ENCODE measurements at regions not wholly inside any gene's neighbourhood (a gene's known extent, or its start where the extent isn't known, plus 50 kb on each side); places are given as distances from the start of the nearest gene placed in this dataset.
"Not testable (repeated sequence)": the region's sequence is repeated elsewhere in the genome, so short reads cannot be mapped to it uniquely, and the experiment has no call there.

GRCh38 chr16:16674820-16675219, 295.9 kb downstream of the NPIPA7 start:
- not testable (repeated sequence) for DNase-seq (ENCODE audit: low read depth); H3K4me3 ChIP-seq (ENCODE audit: low read depth, low read length)

GRCh38 chr16:16721849-16722248, 342.9 kb downstream of the NPIPA7 start:
- not testable (repeated sequence) for H3K4me3 ChIP-seq (ENCODE audit: low read depth, low read length); DNase-seq (ENCODE audit: low read depth)

GRCh38 chr16:16722666-16723065, 343.7 kb downstream of the NPIPA7 start:
- not testable (repeated sequence) for H3K4me3 ChIP-seq (ENCODE audit: low read depth, low read length); DNase-seq (ENCODE audit: low read depth)

DNA sequence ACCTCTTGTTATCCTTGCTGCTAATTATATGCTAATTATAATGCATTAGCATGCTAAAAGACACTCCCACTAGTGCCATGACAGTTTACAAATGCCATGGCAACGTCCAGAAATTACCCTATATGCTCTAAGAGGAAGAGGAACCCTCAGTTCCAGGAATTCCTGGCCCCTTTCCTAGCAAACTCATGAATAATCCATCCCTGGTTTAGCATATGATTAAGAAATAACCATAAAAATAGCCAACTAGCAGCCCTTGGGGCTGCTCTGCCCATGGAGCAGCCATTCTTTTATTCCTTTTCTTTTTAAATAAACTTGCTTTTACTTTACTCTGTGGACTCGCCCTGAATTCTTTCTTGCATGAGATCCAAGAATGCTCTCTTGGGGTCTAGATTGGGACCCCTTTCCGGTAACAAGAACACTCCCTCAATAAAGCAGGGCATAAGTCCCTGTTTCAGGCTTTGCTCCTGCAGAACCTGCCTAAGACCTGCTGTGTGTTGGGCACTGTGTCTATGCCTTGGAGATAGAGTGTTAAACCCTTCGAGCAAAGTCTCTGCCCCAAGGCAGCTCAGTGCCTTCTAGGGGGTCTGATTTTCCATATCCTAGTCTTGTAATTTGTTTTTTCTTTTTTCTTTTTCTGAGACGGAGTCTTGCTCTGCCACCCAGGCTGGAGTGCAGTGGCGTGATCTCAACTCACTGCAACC, 345.0 kb downstream of the NPIPA7 start:
- DNase-seq (ENCODE audit: low read depth); H3K4me3 ChIP-seq (ENCODE audit: low read depth, low read length): not testable (repeated sequence)

DNA sequence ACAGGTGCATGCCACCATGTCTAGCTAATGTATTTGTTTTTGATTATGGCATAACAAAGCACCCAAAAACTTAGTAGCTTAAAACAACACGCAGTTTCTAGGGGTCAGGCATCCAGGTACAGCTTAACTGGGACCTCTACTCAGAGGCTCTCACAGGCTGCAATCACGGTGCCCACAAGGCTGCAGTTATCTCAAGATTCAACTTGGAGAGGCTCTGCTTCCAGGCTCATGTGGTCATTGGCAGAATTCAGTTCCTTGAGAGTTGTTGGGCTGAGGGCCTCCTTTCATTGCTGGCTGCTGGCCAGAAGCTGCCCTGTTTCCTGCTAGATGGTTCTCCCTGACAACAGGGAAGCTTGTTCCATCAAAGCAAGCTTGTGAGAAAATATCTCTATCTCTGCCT, 348.1 kb downstream of the NPIPA7 start:
- not testable (repeated sequence) for DNase-seq (ENCODE audit: low read depth); H3K4me3 ChIP-seq (ENCODE audit: low read depth, low read length)

- not testable (repeated sequence) for H3K4me3 ChIP-seq (ENCODE audit: low read depth, low read length); DNase-seq (ENCODE audit: low read depth)
Observed at GRCh38 chr16:16742573-16742972, 363.6 kb downstream of the NPIPA7 start.

GRCh38 chr16:16754992-16755667, 376.2 kb downstream of the NPIPA7 start:
- not testable (repeated sequence) for H3K4me3 ChIP-seq (ENCODE audit: low read depth, low read length); DNase-seq (ENCODE audit: low read depth)

DNA sequence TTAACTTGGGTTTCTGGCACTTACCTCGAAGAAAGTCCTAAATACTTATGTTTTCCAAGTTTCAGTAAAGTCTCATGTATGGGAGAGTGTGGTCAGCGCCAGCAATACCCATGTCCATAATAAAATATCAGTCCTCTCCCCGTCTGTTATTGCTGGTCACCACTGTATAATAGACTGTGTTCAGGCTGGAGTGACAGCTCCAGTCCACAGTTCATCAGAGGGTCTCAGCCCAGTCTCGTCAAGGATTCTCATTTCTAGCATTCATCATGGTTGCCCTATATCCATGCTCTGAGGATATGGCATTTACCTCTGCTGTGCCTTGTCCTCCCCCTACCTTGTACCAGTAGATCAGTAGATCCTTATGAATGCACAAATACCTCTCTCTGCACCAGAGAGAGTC, 384.5 kb downstream of the NPIPA7 start:
- DNase-seq (ENCODE audit: low read depth) = no peak
- H3K4me3 ChIP-seq (ENCODE audit: low read depth, low read length) = no peak overlapping the region
- TF ChIP-seq CTCF (conservative IDR thresholded peaks at IDR 0.05; ENCODE audit: low read depth, low read length) = no peak

DNA sequence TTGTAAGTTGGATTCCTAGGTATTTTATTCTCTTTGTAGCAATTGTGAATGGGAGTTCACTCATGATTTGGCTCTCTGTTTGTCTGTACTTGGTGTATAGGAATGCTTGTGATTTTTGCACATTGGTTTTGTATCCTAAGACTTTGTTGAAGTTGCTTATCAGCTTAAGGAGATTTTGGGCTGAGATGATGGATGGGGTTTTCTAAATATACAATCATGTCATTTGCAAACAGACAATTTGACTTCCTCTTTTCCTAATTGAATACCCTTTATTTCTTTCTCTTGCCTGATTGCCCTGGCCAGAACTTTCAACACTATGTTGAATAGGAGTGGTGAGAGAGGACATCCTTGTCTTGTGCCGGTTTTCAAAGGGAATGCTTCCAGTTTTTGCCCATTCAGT, 391.8 kb downstream of the NPIPA7 start:
- not testable (repeated sequence) for DNase-seq (ENCODE audit: low read depth); H3K4me3 ChIP-seq (ENCODE audit: low read depth, low read length)

DNA sequence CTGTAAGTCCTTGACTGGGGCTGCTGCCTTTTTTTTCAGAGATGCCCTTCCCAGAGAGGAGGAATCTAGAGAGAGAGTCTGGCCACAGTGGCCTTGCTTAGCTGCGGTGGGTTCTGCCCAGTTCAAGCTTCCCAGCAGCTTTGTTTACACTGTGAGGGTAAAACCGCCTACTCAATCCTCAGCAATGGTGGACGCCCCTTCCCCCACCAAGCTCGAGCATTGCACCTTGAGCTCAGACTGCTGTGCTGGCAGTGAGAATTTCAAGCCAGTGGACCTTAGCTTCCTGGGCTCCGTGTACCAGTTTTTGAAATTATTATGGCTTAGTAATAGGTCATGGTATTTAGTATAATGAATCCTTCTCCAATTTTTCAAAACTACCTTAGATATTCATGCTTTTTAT, 395.4 kb downstream of the NPIPA7 start:
- DNase-seq (ENCODE audit: low read depth) = no peak
- no peak overlapping the region for H3K4me3 ChIP-seq (ENCODE audit: low read depth, low read length)
- TF ChIP-seq CTCF (conservative IDR thresholded peaks at IDR 0.05; ENCODE audit: low read depth, low read length) = no peak

- DNase-seq (ENCODE audit: low read depth) = no peak
- H3K4me3 ChIP-seq (ENCODE audit: low read depth, low read length) = no peak overlapping the region
- TF ChIP-seq CTCF (conservative IDR thresholded peaks at IDR 0.05; ENCODE audit: low read depth, low read length) = no peak
Observed at GRCh38 chr16:16778332-16778731, 399.4 kb downstream of the NPIPA7 start.

All from choroid plexus epithelial cell (primary cell).